ENCODE measurements at regions not wholly inside any gene's neighbourhood (a gene's known extent, or its start where the extent isn't known, plus 50 kb on each side); places are given as distances from the start of the nearest gene placed in this dataset.

DNA sequence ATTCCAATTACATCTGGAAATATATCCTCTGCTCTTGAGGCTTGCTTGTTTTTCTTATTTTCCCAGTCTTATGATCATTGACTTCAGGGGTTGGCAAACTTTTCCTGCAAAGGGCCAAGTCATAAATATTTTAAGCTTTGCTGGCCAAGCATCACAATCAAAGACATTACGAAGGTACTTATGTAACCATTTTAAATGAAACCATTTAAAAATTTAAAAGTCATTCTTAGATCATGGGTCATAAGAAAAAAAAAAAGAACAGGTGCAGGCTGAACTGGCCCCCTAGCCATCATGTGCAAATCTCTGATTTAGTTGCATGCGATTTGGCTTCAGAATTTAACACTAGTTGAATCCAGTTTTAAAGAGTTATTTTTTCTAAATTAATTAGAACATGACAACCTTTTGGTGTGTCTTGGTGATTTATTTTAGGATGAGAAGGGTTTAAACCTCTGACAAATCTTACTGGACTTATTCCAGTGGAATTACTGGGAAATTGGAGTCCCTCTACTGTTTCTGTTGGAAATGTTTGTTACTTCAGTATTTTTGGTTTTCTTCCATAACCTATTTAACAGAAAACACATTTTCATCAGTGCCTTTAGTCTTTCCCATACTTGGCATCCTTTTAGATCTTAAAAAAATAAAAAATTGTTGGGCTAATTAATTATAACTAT is 148.1 kb downstream of the NHLRC3 start:
- H3K9me3 ChIP-seq (ENCODE audit: control insufficient read depth, insufficient read depth, low read depth, low read length), result no peaks in the 10 kb centered on the region
- no peak overlapping the region for H3K27ac ChIP-seq (ENCODE audit: low read length)
- TF ChIP-seq TCF7L2 (IDR thresholded peaks at IDR 0.05; ENCODE audit: low read depth, low read length) (no peak), SIN3A (IDR thresholded peaks at IDR 0.05; ENCODE audit: borderline replicate concordance, insufficient read depth, low read depth, low read length) (no peak), POLR2AphosphoS5 (IDR thresholded peaks at IDR 0.05; ENCODE audit: low read depth, low read length) (no peak)
- TF ChIP-seq, protein P1, sequence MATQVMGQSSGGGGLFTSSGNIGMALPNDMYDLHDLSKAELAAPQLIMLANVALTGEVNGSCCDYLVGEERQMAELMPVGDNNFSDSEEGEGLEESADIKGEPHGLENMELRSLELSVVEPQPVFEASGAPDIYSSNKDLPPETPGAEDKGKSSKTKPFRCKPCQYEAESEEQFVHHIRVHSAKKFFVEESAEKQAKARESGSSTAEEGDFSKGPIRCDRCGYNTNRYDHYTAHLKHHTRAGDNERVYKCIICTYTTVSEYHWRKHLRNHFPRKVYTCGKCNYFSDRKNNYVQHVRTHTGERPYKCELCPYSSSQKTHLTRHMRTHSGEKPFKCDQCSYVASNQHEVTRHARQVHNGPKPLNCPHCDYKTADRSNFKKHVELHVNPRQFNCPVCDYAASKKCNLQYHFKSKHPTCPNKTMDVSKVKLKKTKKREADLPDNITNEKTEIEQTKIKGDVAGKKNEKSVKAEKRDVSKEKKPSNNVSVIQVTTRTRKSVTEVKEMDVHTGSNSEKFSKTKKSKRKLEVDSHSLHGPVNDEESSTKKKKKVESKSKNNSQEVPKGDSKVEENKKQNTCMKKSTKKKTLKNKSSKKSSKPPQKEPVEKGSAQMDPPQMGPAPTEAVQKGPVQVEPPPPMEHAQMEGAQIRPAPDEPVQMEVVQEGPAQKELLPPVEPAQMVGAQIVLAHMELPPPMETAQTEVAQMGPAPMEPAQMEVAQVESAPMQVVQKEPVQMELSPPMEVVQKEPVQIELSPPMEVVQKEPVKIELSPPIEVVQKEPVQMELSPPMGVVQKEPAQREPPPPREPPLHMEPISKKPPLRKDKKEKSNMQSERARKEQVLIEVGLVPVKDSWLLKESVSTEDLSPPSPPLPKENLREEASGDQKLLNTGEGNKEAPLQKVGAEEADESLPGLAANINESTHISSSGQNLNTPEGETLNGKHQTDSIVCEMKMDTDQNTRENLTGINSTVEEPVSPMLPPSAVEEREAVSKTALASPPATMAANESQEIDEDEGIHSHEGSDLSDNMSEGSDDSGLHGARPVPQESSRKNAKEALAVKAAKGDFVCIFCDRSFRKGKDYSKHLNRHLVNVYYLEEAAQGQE (IDR thresholded peaks at IDR 0.05; ENCODE audit: insufficient read depth in 1 of 2, low read depth in 2 of 2, low read length in 1 of 2), result no peak
- TF ChIP-seq, protein P2, sequence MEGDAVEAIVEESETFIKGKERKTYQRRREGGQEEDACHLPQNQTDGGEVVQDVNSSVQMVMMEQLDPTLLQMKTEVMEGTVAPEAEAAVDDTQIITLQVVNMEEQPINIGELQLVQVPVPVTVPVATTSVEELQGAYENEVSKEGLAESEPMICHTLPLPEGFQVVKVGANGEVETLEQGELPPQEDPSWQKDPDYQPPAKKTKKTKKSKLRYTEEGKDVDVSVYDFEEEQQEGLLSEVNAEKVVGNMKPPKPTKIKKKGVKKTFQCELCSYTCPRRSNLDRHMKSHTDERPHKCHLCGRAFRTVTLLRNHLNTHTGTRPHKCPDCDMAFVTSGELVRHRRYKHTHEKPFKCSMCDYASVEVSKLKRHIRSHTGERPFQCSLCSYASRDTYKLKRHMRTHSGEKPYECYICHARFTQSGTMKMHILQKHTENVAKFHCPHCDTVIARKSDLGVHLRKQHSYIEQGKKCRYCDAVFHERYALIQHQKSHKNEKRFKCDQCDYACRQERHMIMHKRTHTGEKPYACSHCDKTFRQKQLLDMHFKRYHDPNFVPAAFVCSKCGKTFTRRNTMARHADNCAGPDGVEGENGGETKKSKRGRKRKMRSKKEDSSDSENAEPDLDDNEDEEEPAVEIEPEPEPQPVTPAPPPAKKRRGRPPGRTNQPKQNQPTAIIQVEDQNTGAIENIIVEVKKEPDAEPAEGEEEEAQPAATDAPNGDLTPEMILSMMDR (IDR thresholded peaks at IDR 0.05), result no peak
- ChIA-PET POLR2A (no interaction called here), CTCF (no interaction called here)
- in situ Hi-C loops (cut with HindIII; ENCODE audit: low pct_unique_long_range_greater_than_20kb, low sequenced_read_pairs), result no loop called here
- H3K4me3 ChIP-seq (ENCODE audit: low read depth in 2 of 2, low read length in 2 of 2), result no peak overlapping the region
- no peaks in the 10 kb centered on the region for H3K36me3 ChIP-seq (ENCODE audit: control insufficient read depth, insufficient read depth, low read length)
- no peaks in the 10 kb centered on the region for H3K27me3 ChIP-seq (ENCODE audit: control insufficient read depth, insufficient read depth, low read length)
- no peaks in the 10 kb centered on the region for H3K4me1 ChIP-seq (ENCODE audit: control insufficient read depth, insufficient read depth, low read length)
- ATAC-seq, result no peak
- no TSS peak for BruUV-seq (replicated peaks)
- intact Hi-C loops (cut with micrococcal nuclease; ENCODE audit: unreplicated experiment), result no loop called here
- DNase-seq (ENCODE audit: low read depth, low spot score), result no peak

DNA sequence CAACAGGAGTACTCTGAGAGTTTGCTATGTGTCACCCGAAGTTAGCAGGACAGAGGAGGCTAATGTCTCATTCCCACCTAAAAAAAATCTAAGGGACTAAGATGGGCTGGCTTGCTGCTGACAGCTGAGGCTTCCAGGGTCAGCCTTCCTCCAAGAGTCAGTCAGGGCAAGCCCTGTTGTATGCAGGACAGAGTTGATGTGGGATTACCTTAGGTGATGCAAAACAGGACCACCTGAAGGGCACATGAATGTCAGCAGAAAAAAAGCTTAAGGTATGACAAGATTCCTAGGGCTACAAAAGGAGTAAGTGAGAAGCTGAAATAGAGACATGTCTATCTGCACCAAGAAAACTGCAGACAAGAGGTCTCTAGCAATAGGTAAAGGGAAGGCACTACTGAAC is 151.5 kb downstream of the NHLRC3 start:
- TF ChIP-seq TCF7L2 (IDR thresholded peaks at IDR 0.05; ENCODE audit: low read depth, low read length) (no peak), SIN3A (IDR thresholded peaks at IDR 0.05; ENCODE audit: borderline replicate concordance, insufficient read depth, low read depth, low read length) (no peak), POLR2AphosphoS5 (IDR thresholded peaks at IDR 0.05; ENCODE audit: low read depth, low read length) (no peak)
- TF ChIP-seq, protein P2 (IDR thresholded peaks at IDR 0.05), result no peak
- TF ChIP-seq, protein P1 (IDR thresholded peaks at IDR 0.05; ENCODE audit: insufficient read depth in 1 of 2, low read depth in 2 of 2, low read length in 1 of 2), result no peak
- CTCF ChIA-PET, result no interaction called here
- in situ Hi-C loops (cut with HindIII; ENCODE audit: low pct_unique_long_range_greater_than_20kb, low sequenced_read_pairs) (no loop called here), intact Hi-C loops (cut with micrococcal nuclease; ENCODE audit: unreplicated experiment) (no loop called here)
- no peak for DNase-seq (ENCODE audit: low read depth, low spot score)
- BruUV-seq (replicated peaks), result no TSS peak
- Histone ChIP-seq H3K9me3 (ENCODE audit: control insufficient read depth, insufficient read depth, low read depth, low read length) (no peaks in the 10 kb centered on the region), H3K4me3 (ENCODE audit: low read depth in 2 of 2, low read length in 2 of 2) (no peak overlapping the region), H3K4me1 (ENCODE audit: control insufficient read depth, insufficient read depth, low read length) (no peaks in the 10 kb centered on the region), H3K27ac (ENCODE audit: low read length) (no peak overlapping the region), H3K36me3 (ENCODE audit: control insufficient read depth, insufficient read depth, low read length) (no peaks in the 10 kb centered on the region), H3K27me3 (ENCODE audit: control insufficient read depth, insufficient read depth, low read length) (no peaks in the 10 kb centered on the region)
- POLR2A ChIA-PET, result no interaction called here
- no peak for ATAC-seq
